ENCODE measurements at regions not wholly inside any gene's neighbourhood (a gene's known extent, or its start where the extent isn't known, plus 50 kb on each side); places are given as distances from the start of the nearest gene placed in this dataset.

DNA sequence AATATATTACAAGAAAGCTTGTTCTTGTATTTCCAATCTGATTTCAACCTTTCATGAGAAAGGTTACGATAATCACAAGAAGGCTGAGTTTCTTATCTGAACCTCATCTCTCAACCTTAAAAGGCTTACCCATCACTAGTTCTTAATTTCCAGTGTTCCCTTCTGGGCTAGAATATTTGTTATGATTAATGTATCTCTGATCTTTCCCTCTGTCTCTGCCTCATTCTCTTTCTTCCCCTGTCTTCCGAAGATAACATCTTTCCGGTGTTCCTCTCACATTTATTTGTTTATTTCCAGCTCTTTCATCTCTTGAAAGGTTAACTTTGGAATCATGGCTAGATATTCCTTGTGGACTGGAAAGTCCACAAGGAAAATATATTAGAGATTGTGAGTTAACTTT, 255.9 kb downstream of the SLC6A15 start:
- no peak for DNase-seq (ENCODE audit: low spot score, unreplicated experiment)
- no peaks in the 10 kb centered on the region for H3K9me3 Mint-ChIP-seq (ENCODE audit: low read depth)
- peaks cover 4% of the 10 kb centered on the region for H3K4me1 Mint-ChIP-seq (ENCODE audit: low read depth)
- H3K36me3 Mint-ChIP-seq (ENCODE audit: insufficient read depth): no peaks in the 10 kb centered on the region
- H3K27me3 Mint-ChIP-seq: no peaks in the 10 kb centered on the region
- no peak overlapping the region for H3K27ac Mint-ChIP-seq
- H3K4me3 Mint-ChIP-seq (ENCODE audit: low read depth): no peak overlapping the region
- TF ChIP-seq, protein P1, sequence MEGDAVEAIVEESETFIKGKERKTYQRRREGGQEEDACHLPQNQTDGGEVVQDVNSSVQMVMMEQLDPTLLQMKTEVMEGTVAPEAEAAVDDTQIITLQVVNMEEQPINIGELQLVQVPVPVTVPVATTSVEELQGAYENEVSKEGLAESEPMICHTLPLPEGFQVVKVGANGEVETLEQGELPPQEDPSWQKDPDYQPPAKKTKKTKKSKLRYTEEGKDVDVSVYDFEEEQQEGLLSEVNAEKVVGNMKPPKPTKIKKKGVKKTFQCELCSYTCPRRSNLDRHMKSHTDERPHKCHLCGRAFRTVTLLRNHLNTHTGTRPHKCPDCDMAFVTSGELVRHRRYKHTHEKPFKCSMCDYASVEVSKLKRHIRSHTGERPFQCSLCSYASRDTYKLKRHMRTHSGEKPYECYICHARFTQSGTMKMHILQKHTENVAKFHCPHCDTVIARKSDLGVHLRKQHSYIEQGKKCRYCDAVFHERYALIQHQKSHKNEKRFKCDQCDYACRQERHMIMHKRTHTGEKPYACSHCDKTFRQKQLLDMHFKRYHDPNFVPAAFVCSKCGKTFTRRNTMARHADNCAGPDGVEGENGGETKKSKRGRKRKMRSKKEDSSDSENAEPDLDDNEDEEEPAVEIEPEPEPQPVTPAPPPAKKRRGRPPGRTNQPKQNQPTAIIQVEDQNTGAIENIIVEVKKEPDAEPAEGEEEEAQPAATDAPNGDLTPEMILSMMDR (IDR thresholded peaks at IDR 0.05; ENCODE audit: unreplicated experiment): no peak

DNA sequence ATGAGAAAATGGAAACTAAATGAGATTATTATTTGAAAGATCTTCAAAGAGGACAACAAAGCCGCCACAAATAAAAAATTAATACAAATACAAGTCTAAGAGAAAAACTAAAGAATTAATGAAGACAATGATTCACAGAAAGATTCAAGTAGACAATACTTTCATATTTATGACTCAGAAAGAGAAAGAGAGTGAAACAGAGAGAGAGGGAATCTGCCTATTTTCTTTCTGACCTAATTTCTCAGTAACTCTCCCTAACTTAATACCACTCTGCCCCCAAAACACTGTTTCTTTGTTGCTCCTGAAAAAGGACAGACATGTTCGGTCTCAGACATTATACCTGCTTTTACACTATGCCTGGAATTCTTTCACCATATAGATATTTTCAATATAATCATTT, 259.1 kb downstream of the SLC6A15 start:
- DNase-seq (ENCODE audit: low spot score, unreplicated experiment): no peak
- no peak overlapping the region for H3K4me3 Mint-ChIP-seq (ENCODE audit: low read depth)
- no peaks in the 10 kb centered on the region for H3K36me3 Mint-ChIP-seq (ENCODE audit: insufficient read depth)
- TF ChIP-seq, protein P1 (IDR thresholded peaks at IDR 0.05; ENCODE audit: unreplicated experiment): no peak
- no peaks in the 10 kb centered on the region for H3K9me3 Mint-ChIP-seq (ENCODE audit: low read depth)
- no peaks in the 10 kb centered on the region for H3K27me3 Mint-ChIP-seq
- H3K27ac Mint-ChIP-seq: no peak overlapping the region
- no peaks in the 10 kb centered on the region for H3K4me1 Mint-ChIP-seq (ENCODE audit: low read depth)

DNA sequence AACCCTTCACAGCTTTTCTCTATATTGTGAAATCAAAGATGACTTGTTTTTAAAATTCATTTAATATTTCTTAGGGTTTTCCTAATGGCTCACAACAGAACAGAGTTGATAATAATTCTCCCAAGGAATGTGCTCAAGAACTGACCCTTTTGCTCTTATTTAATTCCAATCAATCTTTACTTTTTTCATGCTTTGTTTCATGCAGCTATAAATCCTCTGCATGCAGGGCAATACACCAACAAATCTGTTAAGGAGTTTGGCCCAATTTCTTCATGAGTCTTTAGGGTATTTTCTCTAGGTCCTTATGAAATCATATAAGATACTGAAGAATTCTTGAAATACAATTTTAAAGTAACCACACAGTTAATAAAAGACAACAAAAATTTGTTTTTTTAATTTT, 264.2 kb downstream of the SLC6A15 start:
- TF ChIP-seq, protein P1 (IDR thresholded peaks at IDR 0.05; ENCODE audit: unreplicated experiment): no peak
- Mint-ChIP-seq H3K4me3 (ENCODE audit: low read depth) (no peak overlapping the region), H3K36me3 (ENCODE audit: insufficient read depth) (no peaks in the 10 kb centered on the region), H3K4me1 (ENCODE audit: low read depth) (peaks cover 3% of the 10 kb centered on the region), H3K27me3 (no peaks in the 10 kb centered on the region), H3K27ac (no peak overlapping the region), H3K9me3 (ENCODE audit: low read depth) (no peaks in the 10 kb centered on the region)
- DNase-seq (ENCODE audit: low spot score, unreplicated experiment): no peak

DNA sequence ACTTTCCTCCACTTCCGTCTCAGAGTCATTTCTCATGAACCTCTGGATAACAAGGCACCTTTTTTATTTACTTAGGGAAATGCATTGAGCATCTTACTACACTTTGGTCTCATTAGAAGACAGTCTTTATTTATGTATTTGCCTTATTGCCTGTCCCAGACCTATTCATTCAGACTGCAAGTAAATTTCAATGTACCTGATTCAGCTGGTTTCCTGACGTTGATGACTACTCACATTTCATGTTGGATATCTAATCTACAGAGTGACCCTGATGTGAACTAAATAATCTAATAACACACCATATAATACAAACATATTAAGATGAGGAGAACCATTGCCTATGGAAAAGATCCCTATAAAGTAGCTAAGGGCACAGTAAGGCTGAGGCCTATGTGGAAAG, 267.7 kb downstream of the SLC6A15 start:
- DNase-seq (ENCODE audit: low spot score, unreplicated experiment): no peak
- Mint-ChIP-seq H3K9me3 (ENCODE audit: low read depth) (no peaks in the 10 kb centered on the region), H3K27ac (no peak overlapping the region), H3K4me3 (ENCODE audit: low read depth) (no peak overlapping the region), H3K4me1 (ENCODE audit: low read depth) (peaks cover 3% of the 10 kb centered on the region), H3K27me3 (no peaks in the 10 kb centered on the region), H3K36me3 (ENCODE audit: insufficient read depth) (no peaks in the 10 kb centered on the region)
- TF ChIP-seq, protein P1 (IDR thresholded peaks at IDR 0.05; ENCODE audit: unreplicated experiment): no peak

DNA sequence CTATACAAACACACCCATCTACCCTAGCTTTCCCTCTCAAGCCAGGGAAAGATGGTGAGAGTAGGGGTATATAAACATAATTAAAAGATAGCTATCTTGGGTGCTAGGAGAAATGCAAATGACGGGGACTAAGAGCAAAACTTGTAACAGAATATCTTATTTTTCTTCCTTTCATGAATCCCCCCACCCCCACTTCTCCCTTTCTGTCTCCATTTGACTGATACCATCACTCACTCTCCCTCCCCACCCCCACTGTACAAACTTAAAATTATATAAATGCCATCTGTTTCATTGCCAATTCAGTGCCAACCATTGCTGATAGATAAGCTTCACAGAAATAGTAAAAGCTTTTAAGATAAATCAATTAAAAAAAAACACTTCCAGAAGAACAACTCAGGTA, 268.6 kb downstream of the SLC6A15 start:
- no peak overlapping the region for H3K4me3 Mint-ChIP-seq (ENCODE audit: low read depth)
- H3K4me1 Mint-ChIP-seq (ENCODE audit: low read depth): peaks cover 3% of the 10 kb centered on the region
- no peak overlapping the region for H3K27ac Mint-ChIP-seq
- TF ChIP-seq, protein P1 (IDR thresholded peaks at IDR 0.05; ENCODE audit: unreplicated experiment): no peak
- H3K9me3 Mint-ChIP-seq (ENCODE audit: low read depth): no peaks in the 10 kb centered on the region
- H3K27me3 Mint-ChIP-seq: no peaks in the 10 kb centered on the region
- DNase-seq (ENCODE audit: low spot score, unreplicated experiment): no peak
- no peaks in the 10 kb centered on the region for H3K36me3 Mint-ChIP-seq (ENCODE audit: insufficient read depth)

All from progenitor cell of endocrine pancreas (in vitro differentiated cells).